HL-60 (cell line): ENCODE measurements at regions not wholly inside any gene's neighbourhood (a gene's known extent, or its start where the extent isn't known, plus 50 kb on each side); places are given as distances from the start of the nearest gene placed in this dataset.

ENCODE experiments used
- DNase-seq, 2 experiments: peaks; one replicate each; pipeline ENCODE4 v3.0.0-alpha.2; 2010 to 2020; ENCODE audit warnings: low read depth in 1 of 2, low spot score in 1 of 2
- H3K27ac ChIP-seq: fragments of 250-450 bp; sonication (Bioruptor Pico); replicated peaks from 2 replicates; pipeline ENCODE4 v1.5.1; 2020; ENCODE audit warnings: mild to moderate bottlenecking, moderate library complexity
- H3K27me3 ChIP-seq: fragments of 250-450 bp; sonication (Bioruptor Pico); 2 replicates; pipeline ENCODE4 v1.5.1; 2021; ENCODE audit warnings: mild to moderate bottlenecking, moderate library complexity; ENCODE audit not compliant: insufficient read depth, poor library complexity, severe bottlenecking
- H3K4me3 ChIP-seq: replicated peaks from 2 replicates; pipeline ENCODE4 v1.5.1; 2011; ENCODE audit warnings: mild to moderate bottlenecking, control low read depth, low read length; ENCODE audit not compliant: insufficient read depth
- GABPA ChIP-seq: IDR thresholded peaks from 2 replicates; pipeline ENCODE4 v1.6.1; 2012; ENCODE audit warnings: low read depth
- POLR2AphosphoS5 ChIP-seq: IDR thresholded peaks from 2 replicates; pipeline ENCODE4 v1.6.1; 2012; ENCODE audit warnings: low read depth
- SPI1 ChIP-seq: IDR thresholded peaks from 2 replicates; pipeline ENCODE4 v1.6.1; 2012; ENCODE audit warnings: low read depth, mild to moderate bottlenecking, borderline replicate concordance
- TF ChIP-seq, protein P1 (sequence below): IDR thresholded peaks from 2 replicates; pipeline ENCODE4 v1.6.1; 2012; ENCODE audit warnings: low read depth; ENCODE audit not compliant: insufficient replicate concordance
- TF ChIP-seq, protein P2 (sequence below): IDR thresholded peaks from one replicate; pipeline ENCODE4 v1.5.1; 2011; ENCODE audit warnings: low read length, control low read depth, inconsistent platforms; ENCODE audit not compliant: insufficient read depth

DNA sequence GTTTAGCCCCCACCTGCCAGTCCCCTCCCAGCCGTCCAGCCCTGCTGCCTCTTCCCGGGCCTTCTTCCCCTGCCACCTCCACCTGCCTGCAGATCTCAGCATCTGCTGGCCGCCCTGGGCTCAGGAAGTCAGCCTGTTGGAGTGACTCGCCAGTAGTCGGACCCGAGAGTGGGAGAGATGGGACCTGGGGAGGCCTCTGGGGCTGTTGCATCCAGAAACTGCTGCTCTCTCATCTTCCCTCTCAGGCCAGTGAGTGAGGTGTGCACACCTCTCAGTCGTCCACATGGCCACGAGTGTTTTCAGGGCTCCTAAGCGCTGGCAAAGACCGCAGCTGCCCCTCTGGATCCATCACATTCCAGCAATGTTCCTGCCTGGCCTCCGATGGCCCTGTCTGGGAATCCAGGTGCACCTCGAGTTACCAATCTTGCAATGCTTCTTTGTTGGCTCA lies 151.8 kb upstream of the SOX1 start:
- H3K27me3 ChIP-seq: peaks cover 2% of the 10 kb centered on the region
- no peak for DNase-seq
- no peak overlapping the region for H3K4me3 ChIP-seq
- TF ChIP-seq GABPA: no peak
- no peak for TF ChIP-seq POLR2AphosphoS5
- TF ChIP-seq SPI1: no peak
- TF ChIP-seq, protein P1, sequence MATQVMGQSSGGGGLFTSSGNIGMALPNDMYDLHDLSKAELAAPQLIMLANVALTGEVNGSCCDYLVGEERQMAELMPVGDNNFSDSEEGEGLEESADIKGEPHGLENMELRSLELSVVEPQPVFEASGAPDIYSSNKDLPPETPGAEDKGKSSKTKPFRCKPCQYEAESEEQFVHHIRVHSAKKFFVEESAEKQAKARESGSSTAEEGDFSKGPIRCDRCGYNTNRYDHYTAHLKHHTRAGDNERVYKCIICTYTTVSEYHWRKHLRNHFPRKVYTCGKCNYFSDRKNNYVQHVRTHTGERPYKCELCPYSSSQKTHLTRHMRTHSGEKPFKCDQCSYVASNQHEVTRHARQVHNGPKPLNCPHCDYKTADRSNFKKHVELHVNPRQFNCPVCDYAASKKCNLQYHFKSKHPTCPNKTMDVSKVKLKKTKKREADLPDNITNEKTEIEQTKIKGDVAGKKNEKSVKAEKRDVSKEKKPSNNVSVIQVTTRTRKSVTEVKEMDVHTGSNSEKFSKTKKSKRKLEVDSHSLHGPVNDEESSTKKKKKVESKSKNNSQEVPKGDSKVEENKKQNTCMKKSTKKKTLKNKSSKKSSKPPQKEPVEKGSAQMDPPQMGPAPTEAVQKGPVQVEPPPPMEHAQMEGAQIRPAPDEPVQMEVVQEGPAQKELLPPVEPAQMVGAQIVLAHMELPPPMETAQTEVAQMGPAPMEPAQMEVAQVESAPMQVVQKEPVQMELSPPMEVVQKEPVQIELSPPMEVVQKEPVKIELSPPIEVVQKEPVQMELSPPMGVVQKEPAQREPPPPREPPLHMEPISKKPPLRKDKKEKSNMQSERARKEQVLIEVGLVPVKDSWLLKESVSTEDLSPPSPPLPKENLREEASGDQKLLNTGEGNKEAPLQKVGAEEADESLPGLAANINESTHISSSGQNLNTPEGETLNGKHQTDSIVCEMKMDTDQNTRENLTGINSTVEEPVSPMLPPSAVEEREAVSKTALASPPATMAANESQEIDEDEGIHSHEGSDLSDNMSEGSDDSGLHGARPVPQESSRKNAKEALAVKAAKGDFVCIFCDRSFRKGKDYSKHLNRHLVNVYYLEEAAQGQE: no peak
- TF ChIP-seq, protein P2, sequence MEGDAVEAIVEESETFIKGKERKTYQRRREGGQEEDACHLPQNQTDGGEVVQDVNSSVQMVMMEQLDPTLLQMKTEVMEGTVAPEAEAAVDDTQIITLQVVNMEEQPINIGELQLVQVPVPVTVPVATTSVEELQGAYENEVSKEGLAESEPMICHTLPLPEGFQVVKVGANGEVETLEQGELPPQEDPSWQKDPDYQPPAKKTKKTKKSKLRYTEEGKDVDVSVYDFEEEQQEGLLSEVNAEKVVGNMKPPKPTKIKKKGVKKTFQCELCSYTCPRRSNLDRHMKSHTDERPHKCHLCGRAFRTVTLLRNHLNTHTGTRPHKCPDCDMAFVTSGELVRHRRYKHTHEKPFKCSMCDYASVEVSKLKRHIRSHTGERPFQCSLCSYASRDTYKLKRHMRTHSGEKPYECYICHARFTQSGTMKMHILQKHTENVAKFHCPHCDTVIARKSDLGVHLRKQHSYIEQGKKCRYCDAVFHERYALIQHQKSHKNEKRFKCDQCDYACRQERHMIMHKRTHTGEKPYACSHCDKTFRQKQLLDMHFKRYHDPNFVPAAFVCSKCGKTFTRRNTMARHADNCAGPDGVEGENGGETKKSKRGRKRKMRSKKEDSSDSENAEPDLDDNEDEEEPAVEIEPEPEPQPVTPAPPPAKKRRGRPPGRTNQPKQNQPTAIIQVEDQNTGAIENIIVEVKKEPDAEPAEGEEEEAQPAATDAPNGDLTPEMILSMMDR: no peak
- no peak overlapping the region for H3K27ac ChIP-seq

DNA sequence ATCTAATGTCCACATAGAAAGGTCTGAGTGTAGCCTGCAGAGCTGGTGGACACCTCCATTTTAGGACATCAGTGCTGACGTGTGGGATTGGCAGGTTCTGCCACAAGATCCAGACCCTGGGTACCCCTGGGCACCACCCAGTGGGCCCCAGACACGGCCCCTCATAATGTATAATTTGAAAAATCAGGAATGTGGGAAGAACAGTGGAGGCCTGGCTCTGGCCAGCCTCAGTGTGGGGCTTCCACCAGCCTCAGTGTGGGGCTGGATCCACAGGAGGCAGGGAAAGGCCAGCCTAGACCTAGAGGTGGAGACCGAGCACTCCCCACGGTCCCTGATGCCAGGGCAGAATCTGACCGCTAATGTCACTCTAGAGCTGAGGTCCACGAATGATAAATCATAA lies 150.7 kb upstream of the SOX1 start:
- Histone ChIP-seq H3K27me3 (peaks cover 5% of the 10 kb centered on the region), H3K27ac (no peak overlapping the region), H3K4me3 (no peak overlapping the region)
- TF ChIP-seq, protein P2: no peak
- TF ChIP-seq, protein P1: no peak
- TF ChIP-seq POLR2AphosphoS5 (no peak), SPI1 (no peak), GABPA (no peak)
- no peak for DNase-seq

DNA sequence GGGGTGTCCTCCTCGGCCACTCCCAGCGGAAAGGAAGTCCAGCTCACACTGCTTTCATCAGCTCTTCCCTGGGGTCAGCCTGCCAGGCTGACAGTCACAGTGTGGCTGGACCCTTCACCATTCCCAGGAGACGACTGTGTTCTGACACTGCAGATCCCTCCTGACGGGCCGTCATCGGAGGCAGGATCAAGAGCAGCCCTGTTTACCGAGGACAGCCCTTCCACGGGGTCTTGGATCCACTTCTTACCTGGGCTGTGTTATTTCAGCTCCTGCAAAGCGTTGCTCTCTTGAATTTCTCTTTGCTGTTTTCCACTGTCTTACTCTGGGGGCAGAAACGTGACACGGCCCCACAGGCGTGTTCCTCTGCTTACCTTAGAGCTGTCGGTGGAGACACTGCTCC lies 149.9 kb upstream of the SOX1 start:
- TF ChIP-seq, protein P1: no peak
- no peak for TF ChIP-seq GABPA
- Histone ChIP-seq H3K27me3 (peaks cover 7% of the 10 kb centered on the region), H3K4me3 (no peak overlapping the region)

DNA sequence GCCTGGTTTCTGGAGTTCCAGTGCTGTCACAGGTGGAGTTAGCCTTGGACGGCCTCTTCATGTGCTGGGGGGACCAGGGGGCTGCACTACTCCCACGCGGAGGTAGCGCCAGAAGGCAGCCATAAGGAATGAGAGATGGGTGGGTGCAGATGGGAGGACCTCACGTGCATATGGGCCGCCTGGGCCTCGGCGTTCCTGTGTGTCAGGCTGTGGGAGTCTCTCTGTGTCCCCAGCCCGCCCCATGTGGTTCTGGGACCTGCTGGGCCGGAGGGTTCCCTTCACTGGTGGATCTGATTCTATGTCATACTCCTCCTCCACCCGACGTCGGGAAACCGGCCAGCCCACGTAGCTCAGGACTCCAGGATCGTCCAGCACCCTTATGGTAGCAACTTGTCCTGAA lies 149.0 kb upstream of the SOX1 start:
- DNase-seq: no peak
- TF ChIP-seq POLR2AphosphoS5 (no peak), GABPA (no peak), SPI1 (no peak)
- TF ChIP-seq, protein P2: no peak
- TF ChIP-seq, protein P1: no peak
- Histone ChIP-seq H3K27ac (no peak overlapping the region), H3K27me3 (peaks cover 7% of the 10 kb centered on the region), H3K4me3 (no peak overlapping the region)

More for the DNA sequence above, 149.9 kb upstream of the SOX1 start:
- H3K27ac ChIP-seq: no peak overlapping the region
- no peak for DNase-seq
